ENCODE measurements at regions not wholly inside any gene's neighbourhood (a gene's known extent, or its start where the extent isn't known, plus 50 kb on each side); places are given as distances from the start of the nearest gene placed in this dataset.
"Not testable (repeated sequence)": the region's sequence is repeated elsewhere in the genome, so short reads cannot be mapped to it uniquely, and the experiment has no call there.

DNA sequence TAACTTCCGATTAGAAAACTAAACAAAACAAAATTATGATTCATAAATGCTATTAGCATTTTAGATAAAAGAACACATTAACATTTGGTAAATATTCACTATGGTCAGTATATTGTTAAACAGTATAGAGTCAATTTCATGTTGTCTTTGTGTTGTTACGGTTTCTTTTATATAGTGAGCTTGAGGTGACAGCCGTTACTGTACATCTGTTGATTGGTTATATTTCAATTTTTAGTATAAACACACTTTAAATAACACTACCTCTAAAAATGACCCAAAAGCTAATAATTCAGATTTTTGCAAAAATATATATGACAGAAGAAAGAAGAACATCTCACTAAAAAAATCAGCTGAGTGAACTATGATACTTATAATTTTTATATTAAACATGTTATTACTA, 249.0 kb upstream of the LUZP2 start:
- no peak for DNase-seq (ENCODE audit: low read depth in 3 of 3)

DNA sequence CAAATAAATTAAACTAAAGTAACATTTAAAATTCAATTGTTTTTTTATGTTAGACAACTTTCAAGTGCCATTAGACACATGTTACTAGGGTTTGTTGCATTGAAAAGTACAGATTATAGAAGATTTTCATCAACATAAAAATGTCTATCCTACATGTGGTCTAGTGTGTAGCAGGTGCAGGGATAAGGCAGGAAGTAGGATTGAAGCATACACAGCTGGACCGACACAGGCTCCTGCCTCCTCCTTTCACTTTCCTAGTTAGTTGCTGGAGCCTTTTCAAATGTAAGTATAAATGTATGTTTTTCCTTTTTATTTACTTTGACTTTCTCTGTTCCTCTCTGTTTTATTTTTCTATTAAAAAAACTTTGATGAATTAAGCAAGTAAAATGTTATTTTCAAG, 246.9 kb upstream of the LUZP2 start:
- no peak for DNase-seq (ENCODE audit: low read depth in 3 of 3)

DNA sequence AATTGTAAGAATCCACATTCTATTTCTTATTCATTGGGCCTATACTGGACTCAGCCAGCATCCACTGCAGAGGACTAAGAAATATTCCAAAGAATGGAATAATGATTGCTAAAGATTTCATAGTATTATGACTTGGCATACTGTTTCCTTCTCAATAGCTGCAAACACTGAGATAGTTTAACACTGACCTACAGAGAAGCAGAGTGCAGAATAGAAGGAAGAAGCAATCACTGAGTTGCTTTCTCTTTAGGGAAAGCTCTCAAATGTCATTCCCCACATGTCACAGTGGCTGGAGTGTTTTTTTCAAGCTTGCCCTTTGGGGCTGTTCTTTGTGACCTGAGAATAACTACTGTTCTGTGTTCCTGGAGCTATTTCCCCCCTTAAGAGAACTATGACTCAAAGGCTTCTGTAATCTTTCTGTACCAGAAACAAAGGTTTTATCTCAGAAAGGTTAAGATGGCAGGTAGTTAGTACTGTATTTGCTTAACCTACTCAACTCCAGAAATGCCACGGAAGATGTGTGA, 243.6 kb upstream of the LUZP2 start:
- DNase-seq (ENCODE audit: low read depth in 3 of 3) = no peak

DNA sequence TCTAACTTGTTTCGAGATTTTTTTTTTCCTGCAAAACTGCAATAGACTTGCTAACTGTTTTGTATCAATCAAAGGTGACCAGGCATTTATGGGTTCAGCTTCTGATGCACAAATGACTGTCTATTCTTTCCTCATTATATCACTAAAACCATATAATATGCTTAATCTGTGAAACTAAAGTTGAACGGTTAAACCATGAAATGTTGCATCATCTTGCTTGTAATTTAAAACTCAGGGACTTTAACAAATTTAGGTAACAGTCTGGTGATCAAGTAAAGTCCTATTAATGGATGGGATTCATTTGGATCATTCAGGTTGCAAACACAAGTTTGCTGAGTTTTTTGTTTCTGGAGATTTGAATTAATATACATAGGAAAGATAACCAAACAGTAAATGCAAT, 232.0 kb upstream of the LUZP2 start:
- no peak for DNase-seq (ENCODE audit: low read depth in 3 of 3)

DNA sequence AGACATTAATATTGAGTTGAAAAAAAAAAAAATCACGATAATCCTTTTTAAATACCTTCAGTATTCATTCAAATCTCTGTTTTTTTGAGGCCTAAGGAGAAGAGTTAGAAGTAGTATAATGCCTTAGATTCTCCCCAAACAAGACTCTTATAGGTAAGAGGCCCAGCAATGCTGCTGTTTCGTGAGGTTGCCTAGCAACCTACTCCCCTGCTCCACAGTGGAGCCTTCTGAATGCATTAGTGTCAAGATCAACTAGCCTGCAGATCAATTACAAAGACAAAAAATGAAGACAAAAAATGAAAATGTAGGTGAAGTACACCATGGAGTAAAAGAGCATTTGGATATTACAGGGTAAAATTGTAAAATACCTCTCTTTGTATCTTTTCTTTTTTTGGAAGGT, 229.8 kb upstream of the LUZP2 start:
- DNase-seq (ENCODE audit: low read depth in 3 of 3) = no peak

DNA sequence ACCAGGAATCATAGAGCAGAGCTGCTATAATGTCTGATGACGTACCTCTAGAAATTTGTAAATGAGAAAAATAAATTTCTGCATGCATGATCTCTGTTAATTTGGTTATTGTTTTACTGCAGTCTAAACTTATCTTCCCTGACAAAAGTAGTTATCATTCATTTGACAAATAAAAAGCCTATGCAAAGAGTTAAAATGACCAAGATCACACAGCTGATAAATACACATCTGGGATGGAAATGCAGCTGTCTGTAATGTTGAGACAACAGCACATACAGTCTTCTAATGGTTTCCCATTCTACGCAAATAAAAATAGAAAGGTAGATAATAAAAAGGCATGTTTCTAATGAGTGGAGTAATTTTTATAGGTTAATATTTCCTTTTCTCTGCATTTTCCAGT, 225.1 kb upstream of the LUZP2 start:
- no peak for DNase-seq (ENCODE audit: low read depth in 3 of 3)

DNA sequence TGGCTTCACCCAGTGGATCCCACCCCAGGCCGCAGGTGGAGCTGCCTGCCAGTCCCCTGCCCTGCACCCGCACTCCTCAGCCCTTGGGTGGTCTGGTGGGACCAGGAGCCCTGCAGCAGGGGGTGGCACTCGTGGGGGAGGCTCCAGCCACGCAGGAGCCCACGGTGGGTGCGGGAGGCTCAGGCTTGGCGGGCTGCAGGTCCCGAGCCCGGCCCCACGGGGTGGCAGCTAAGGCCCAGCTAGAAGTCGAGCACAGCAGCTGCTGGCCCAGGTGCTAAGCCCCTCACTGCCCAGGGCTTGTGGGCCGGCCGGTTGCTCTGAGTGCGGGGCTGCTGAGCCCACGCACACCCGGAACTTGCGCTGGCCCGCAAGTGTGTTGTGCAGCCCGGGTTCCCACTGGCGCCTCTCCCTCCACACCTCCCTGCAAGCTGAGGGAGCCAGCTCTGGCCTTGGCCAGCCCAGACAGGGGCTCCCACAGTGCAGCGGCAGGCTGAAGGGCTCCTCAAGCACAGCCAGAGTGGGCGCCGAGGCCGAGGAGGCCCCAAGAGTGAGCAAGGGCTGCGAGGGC, 222.6 kb upstream of the LUZP2 start:
- DNase-seq (ENCODE audit: low read depth in 3 of 3) = not testable (repeated sequence)

DNA sequence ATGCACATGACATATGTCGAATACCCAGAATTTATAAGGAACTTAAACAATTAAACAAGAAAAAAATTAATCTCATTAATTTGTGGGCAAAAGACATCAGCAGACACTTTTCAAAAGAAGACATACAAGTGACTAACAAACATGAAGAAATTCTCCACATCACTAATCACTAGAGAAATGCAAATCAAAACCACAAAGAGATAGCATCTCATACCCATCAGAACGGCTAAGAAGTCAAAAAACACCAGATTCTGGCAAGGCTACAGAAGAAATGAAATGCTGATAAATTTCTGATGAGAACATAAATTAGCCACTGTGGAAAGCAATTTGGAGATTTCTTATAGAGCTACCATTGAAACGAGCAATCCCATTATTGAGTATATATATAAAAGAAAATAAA, 210.6 kb upstream of the LUZP2 start:
- no peak for DNase-seq (ENCODE audit: low read depth in 3 of 3)

DNA sequence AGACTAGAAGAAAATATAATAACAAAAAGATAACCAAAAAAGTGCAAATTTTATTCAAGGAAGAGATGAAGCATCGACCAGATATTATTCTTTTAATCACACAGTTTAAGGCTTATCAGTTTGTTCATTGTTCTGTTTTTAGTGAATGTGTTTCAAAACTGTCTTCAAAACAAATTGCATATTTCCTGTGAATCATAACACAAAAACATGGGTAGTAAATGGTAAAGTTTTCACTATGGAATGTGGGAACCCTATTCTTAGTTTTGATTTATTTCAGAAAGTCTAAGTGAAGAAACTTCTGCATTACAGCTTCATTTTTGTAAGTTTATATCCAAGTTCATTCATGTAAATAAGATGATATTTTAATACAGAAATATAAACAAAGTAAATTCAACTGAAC, 207.6 kb upstream of the LUZP2 start:
- no peak for DNase-seq (ENCODE audit: low read depth in 3 of 3)

DNA sequence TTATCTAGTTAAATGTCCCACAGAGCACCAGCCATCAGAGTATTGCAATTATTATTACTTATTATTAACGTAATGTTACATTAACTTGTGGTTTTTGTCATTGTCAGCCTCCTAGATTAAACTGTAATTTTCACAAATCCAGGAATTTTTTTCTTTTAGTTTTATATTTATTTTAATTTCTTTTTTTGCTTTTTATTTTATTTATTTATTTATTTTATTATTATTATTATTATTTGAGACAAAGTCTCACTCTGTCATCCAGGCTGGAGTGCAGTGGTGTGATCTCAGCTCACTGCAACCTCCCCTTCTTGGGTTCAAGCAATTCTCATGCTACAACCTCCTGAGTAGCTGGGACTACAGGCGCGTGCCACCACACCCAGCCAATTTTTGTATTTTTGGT, 202.9 kb upstream of the LUZP2 start:
- no peak for DNase-seq (ENCODE audit: low read depth in 3 of 3)

DNA sequence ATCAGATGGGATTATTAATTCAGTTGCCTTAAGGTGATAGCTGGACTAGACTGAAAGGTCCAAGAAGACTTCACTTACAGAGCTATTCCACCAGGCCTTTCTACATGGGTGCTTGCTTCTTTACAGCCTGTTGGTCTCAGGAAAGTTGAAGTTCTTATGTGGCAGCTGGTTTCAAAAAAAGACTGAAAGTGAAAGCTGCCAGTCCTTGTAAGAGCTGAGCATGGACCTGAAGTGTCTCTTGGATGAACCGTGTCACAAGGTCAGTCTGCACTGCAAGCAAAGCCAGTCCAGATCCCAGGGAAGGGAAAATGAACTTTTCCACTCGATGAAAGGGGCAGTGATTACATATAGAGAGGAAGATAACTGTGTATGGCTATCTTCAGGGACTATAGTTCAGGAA, 201.5 kb upstream of the LUZP2 start:
- DNase-seq (ENCODE audit: low read depth in 3 of 3) = no peak

DNA sequence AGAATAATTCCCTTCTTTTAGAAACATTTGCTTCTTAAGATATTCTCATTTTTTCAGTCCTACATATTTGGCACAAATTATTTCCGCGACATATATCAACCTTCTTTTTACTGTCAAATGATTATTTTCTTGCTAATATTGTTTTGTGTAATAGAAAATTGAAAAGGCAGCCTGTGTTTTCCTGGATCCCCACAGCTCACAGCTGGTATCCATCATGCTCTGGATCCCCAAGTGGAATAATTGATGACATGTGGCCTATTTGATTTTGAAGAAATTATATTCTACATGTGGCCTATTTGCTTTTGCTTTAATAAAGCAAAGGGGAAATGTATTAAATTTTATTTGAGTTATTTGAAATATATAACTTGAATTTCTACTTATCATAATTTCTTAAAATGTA, 199.4 kb upstream of the LUZP2 start:
- no peak for DNase-seq (ENCODE audit: low read depth in 3 of 3)

DNA sequence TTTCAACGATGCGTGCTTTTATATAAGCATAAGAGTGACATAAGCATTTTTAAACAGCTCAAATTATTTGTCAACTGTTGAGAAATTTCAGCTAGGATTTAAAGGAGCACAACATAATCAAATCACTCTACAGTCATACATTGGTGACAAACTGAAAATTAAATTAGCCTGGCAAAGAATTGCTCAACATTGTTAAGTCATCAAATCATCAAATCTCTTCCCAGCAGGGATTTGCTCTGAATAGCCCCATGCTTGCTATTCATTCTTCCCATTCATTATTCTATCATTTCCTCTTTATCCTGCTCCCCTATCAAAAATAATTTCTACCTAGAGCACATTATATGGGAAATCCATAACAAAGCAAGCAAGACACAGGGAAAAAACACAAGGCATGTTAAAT, 198.7 kb upstream of the LUZP2 start:
- no peak for DNase-seq (ENCODE audit: low read depth in 3 of 3)

DNA sequence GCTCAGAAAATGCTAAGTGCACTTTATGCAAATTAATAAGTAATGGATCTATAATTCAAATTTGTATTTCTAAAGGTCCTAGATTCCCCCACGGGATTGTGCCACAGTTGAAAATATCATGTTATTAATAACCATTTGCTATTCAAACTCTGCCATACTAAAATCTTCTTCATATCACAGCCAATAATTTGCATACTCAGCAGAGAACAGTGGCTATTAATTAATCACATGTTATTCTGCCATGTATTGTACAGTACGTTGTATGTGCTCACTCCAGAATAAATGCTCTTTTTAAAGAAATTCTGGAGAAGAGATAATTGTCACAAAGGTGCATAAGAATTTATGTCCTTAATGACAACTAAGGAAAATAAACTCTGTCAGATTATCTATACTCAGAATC, 184.9 kb upstream of the LUZP2 start:
- DNase-seq (ENCODE audit: low read depth in 3 of 3) = no peak

DNA sequence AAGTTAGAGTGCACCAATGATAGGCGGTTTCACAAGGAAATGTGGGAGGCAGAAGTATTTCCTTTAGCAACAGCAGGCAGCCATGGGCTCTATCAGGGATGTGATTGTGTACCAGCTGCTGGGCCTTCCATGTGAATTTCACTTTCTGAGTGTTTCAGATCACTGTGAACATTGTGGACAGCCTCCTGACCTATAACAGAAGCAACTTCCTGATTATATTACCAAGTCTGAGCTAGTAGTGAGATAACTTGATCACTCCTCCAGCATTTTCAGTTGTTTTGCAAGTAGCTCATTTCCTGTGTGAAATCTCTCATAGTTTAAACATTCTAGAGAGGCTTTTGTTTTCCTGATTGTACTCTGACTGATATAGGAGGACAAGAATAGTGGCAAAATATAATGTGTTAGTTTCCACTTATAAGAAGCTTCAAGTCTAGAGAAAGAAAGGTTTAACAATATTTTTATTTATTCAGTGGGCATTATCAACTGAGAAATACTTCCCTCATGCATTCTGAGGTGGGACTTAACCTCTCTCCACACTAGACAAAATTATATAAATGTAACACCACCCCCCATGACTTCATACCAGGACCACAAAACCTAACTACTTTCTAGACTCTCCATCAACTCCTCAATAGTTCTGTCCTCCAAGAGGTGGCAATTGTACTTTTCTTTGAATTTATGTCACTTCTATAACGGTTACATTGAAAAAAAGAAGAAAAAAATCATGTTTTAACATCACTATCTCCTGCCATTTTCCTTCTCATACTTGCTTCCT, 184.2 kb upstream of the LUZP2 start:
- no peak for DNase-seq (ENCODE audit: low read depth in 3 of 3)

DNA sequence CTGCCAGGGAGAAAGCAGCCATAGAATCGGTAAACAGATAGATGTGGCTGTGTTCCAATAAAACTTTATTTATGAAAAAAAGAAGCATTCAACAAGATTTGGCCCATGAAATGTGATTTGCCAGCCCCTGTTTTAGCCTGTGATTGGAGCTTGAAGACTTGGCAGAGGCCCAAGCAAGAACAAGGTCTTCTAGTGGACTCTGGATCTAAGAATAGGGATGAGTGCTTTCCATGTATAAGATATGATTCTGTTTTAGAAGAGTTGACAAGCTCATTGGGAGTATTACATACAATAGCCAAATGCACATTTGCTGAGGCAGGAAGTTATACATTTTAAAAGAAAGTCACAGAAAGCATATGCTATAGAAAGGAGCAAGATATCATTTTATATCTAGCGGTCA, 175.6 kb upstream of the LUZP2 start:
- no peak for DNase-seq (ENCODE audit: low read depth in 3 of 3)

DNA sequence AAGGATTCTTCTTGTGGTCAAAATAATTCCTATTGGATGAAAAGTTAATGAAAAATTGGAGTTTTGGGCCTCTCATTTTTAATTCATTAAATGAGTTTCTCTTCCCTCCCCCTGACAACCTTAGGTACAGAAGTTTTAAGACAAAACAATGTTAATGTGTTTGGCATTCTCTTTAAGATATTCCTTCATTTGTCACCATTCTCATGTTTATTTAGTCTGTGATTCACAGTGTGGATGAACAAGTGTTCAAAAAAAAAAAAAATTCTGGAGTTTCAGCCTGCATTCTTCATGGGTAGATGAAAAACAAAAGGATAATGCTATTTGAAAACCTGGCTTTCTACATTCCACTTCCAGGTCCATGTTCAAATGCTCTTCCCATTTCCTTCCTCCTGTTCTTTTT, 172.6 kb upstream of the LUZP2 start:
- no peak for DNase-seq (ENCODE audit: low read depth in 3 of 3)

DNA sequence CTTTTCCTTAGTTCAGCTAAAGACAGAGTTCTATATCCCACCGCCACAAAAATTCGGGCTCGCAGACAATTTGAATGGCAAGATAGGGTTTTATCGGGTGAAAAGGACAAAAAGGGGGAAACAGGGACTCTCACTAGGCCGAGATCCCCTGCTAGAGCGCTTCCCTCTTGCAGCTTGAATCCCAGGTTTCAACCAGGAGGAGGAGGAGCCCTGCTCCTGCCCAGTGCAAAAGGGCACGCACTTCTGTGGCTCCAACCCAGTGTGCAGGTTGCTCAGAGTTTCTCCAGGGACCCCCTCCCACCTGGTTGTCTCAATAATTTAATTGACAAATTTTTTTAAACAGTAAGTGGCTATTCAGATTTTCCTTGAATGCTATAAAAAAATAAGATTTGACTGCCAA, 152.6 kb upstream of the LUZP2 start:
- no peak for DNase-seq (ENCODE audit: low read depth in 3 of 3)

DNA sequence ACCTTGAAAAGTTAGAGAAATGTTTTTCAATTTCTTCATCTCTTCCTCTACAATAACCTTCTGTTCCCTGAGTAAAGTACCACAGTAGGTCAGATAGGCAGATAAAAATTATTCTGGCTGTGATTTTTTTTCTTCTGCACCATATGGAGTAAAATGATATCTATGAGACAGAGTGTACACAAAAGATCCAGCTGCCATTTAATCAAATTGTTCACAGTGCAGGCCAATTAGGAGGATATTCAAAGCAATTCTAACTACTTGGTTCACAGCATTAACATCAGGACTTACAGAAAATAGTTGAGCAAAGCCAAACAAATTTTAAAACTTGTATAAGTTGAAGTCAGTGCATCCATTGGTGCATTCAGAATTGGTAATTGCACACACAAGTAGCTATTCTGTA, 147.9 kb upstream of the LUZP2 start:
- DNase-seq (ENCODE audit: low read depth in 3 of 3) = no peak

DNA sequence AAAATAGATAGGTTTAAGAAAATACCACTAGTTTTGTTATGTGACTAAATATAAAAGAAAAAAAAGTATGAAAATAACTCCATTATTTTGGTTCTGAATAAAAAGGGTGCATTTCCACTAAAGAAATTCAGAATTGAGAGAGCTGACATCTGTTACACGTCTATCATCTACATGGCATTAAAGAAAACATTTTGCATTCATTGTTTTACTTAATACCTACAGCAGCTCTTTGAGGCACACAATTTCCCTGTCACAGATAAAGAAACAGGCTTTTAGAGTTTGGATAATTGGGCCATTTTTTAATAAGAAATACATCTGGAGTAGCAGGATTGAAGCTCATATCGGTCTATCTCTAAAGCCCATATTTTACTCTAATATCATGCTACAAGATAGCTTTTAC, 145.7 kb upstream of the LUZP2 start:
- DNase-seq (ENCODE audit: low read depth in 3 of 3) = no peak

DNA sequence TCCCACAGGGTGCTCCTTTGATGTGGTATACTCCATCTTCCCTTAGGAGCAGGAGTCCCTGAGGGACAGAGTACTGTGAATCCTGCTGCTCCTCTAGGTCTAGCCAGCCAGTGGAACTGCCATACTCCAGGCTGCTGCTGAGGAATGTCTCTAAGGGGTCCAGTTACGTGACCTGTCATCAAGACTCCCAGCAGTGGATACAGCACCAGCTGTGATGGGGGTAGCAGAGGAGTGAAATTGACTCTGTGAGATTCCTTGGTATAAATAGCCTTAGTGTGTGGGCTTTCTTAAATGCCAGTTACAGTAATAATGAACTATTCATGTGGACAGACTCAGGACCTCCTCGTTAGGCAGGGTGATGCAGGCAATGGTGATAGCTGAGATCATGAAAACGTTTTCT, 140.4 kb upstream of the LUZP2 start:
- no peak for DNase-seq (ENCODE audit: low read depth in 3 of 3)

DNA sequence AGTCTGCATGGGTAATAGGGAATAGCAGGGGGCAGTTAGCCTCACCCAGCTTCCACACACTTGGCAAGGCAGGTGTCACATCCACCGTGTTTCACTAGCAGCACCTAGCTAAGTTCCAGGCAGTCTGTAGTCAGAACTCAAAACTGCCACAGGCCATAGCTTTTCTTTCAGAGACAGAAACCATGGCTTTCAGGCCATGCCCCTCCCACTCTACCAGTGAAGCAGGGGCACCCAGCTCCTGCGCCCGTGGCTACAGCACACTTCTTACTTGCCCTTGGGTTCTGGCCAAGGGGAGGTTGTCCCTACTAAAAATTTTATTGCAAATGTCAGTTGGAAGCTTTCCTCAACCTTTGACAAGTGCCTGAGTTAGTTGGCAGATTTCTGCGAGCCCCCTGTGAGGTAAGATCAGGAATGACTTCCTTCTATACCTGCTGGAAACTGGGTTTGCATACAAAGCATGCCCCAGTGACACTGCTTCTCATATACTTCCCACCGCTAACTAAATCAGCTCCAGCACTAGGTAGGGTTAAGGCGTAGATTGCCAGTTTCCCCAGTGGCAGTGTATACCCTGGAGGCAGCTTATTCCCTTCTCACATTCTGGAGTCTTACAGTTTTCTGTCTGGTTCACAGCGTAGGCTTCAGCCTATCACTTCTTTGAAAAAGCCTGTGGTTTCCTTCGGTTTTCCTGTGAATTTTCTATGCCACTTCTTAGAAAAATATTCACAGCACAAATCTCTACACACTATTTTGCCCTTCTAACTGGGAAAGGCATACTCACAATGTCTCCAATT, 139.0 kb upstream of the LUZP2 start:
- no peak for DNase-seq (ENCODE audit: low read depth in 3 of 3)

DNA sequence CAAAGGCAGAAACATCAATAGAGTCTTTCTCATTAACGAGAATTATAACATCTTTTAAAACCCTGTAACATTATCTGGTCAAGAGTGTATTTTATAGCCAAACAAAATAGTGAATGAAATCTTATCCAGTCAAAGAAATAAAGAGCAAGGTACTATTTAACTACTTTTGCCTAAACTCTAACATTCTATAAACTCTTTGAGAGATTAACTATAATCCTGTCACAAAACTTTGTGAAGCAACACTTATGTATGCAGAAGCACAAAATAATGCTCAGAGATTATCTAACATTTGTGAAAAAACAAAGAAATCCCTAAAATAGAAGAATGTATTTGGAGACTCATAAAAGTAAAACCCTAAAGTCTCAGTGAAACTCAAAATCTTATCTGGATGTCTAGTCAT, 124.4 kb upstream of the LUZP2 start:
- no peak for DNase-seq (ENCODE audit: low read depth in 3 of 3)
